GM18517 (cell line): ENCODE measurements at regions not wholly inside any gene's neighbourhood (a gene's known extent, or its start where the extent isn't known, plus 50 kb on each side); places are given as distances from the start of the nearest gene placed in this dataset.

Experiments
- ATAC-seq: cut with Tn5 transposase; IDR thresholded peaks from one replicate; pipeline ENCODE4 v1.9.1; 2021; ENCODE audit warnings: mild to moderate bottlenecking, moderate library complexity; ENCODE audit not compliant: unreplicated experiment

DNA sequence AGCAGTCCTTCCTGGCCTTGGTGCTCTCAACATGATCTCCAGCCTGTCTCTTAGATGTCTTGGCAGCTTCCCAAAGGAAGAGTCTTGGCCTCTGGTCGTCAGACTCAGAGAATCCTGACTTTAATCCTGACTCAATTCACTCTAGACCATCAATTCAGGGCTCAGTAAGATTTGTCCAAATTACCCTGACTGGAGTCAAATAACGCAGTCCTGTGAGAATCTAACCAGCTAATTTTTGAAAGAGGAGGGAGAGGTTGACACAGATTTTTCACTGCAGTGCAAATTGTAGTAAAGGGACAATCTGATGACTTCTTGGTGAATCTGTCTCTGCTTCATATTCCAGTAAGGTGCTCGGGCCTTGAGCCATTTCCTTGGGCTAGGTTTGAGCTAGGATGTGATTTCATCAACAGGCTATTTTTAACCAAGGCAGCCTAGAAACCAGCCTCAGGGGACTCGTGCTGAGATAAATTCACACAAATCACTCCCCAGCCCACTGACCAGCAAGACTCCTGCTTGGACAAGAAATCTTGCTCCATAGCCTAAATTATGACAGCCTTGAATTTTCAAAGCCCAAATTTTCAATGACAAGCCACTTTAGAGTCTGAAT lies 257.4 kb downstream of the ENC1 start:
- no peak for ATAC-seq

DNA sequence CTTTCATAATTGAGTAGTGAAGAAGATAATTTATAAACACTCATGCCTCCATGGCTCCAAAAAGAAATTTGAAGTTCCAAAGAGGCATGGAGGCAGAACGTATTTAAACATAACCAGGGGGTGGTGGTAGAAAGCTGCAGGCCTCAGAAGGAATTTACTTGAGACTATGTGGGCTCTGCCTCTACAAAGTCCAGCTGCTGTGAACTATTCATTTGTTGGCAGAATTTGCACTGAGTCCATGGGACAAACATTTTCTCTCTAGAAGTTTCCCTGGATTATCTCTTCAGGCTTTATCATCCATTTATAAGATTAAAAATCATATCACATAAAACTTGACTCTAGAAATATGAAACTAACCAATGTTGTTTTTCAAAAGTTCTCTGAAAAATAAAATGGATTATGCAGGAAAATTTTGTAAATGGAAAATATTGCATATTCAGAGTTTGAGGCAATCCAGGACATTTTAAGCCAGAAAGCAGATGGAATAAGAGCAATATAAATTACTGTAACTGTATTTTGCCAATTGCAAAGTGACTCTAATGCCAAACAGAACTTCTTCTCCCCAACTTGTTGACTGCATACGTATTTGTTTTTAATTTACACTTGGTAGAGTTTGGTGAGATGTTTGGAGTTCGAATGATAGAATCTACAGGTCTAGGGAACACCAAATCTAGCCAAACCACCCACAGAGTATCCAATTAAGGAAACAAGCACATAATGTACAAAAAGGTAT lies 258.2 kb downstream of the ENC1 start:
- ATAC-seq: no peak

DNA sequence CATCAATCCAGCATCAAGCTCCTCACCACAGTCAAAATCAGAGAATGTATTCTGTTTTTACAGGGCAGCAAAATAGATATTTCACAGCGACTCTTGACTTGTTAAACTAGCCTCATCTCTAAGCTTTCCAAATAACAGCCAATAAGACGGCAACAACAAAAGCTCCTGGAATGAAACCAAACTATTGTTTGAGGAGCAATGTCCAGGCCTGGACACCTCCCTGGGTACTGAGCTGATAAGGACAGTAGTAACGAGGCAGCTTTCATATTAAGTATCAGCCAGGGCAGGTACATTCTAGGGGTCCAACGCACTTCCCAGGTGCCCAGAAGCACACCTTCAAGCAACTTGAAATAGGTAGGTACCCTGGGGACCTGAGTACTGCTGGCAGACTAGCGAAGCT lies 260.3 kb downstream of the ENC1 start:
- no peak for ATAC-seq

DNA sequence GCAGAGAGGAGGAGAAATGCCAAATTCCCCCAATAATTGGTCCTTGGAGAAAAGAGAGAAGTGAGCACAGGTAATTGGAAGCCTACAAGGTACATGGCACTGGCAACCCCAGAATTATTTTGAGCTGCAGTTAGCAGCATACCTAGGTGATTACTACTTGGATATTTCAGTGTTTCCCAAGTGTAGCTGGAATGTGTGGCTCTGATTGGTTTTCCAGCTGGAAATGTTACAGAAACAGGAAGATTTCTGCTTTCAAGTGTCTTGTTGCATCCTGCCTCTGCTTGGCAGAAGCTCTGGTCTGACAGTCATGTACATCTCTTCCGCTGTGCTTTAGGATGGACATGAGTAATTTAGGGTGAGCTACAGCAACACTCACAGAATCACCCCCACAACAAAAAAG lies 262.1 kb downstream of the ENC1 start:
- no peak for ATAC-seq

DNA sequence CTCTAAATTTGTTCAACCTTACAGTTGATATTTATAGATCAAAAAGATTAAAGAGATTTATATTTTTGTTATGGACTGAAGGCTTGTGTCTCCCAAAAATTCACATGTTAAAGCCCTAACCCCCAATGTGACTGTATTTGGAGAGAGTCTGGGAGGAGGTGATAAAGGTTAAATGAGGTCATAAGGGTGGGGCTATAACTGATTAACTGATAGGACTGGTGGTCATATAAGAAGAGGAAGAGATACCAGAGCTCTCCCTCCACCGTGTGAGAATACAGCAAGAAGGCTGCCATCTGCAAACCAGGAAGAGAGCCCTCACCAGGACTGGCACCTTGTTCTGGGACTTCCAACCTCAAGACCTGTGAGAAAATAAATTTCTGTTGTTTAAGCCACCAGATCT lies 264.3 kb downstream of the ENC1 start:
- ATAC-seq: no peak

DNA sequence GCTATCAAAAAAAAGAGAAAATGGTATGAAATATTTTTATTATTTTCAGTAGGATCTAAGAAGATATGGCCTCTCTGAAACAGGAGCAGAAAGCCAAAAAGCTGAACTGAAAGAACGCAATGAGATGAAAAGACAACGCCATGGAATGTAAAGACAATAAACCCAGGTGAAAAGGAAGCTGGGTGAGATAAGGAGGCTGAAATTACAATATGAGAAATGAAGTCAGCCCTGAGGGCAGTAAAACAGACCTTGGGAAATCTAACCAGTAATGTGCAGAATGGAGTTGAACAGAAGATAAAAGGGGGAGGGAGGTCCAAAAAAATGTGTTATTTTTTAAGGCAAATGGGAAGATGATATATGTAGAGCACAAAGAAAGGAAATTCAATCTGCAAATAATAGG lies 265.3 kb downstream of the ENC1 start:
- no peak for ATAC-seq

DNA sequence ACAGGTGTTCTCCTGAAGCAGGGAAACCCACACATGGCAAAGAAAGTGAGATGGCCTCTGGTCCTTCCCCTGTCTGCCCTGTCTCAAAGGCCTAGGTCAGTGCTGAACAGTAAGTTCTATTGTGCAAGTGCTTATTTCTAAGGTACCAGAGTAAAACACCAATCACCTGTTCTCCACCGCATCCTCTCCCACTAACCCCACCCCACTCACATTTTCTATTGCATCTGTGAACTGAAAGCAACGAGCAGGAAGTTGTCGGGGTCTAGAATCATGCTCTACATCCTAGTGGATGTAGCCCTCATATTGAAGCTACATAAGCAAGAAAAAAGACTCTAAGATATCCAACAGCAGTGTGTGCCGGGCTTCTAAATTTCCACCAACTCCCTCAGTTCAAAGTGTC lies 265.9 kb downstream of the ENC1 start:
- ATAC-seq: no peak

DNA sequence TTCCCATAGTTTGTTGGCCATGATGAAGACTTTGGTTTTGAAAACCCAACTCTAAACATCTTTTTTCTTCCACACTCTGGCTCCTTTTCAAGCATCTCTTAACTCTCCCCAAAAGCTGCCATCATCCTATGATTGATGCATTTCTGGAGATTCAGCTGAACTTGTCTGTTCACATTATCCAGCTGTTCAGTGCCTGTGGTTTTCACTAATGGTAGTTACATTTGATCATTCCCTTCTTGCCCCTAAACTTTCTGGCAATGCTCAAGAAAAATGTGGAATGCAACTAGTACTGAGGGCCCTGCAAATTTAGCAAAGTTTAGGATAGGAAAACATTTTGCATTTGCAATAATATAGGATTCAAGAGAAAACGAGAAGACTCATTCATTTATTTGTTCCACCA lies 267.5 kb downstream of the ENC1 start:
- no peak for ATAC-seq

DNA sequence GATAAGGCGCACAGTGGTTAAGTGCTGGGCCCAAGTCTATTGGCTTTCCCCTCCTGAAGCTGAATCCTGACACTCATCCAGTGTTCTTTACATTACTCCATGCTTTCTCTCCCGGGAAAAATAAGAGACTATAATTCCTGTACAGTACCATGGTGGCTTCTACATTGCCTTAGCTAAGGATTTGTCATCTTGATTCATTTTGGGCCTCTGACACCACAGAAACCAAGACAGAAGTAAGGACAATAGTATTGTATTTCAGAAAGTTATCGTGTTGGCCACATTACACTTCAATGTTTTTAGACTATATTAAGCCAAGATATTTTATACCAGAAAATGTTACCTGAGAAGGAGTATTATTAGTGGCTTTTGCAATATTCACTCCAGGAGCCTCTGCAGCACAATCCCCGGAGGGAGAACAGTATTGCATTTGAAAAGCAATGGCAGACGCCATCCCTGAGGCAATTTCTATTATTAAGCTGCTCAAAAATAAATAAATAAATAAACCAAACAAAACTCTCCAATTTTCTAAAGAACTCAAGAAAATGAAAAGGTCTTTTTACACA lies 267.9 kb downstream of the ENC1 start:
- no peak for ATAC-seq

DNA sequence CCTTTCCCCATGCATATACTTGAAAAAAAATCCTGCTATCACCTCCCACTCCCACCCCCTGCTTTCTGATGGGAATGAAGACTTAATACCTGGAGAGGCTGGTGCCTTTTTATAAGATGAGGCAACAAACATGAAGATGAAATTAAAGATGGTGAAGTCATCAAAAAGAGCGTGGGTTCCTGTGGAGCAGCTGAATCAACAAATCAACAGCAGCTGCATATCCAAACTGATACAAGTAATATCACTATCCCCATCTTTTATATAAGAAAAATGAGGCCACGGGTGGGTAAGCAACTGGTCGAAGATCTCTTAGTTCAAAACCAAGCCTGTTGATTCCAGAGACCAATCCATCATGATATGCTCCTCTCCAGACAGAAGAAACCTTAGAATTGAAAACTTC lies 268.5 kb downstream of the ENC1 start:
- ATAC-seq: no peak

DNA sequence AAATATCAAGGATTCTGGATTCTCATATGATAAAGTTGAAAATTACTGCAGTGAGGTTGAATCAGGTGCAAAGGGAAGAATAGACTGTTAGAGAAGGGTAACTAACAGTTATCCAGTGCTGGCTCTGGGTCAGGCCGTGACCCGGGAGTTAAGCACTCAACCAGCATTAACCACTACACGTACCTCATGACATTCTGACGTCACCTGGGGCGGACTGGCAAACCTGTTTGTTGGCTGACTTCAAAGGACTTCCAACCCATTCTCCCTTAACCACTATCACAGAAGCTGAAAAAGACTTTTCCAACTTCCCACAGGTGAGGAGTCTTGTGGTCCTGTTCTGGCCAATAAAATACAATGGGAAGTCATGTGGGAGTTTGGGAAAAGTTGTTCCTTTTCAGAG lies 268.9 kb downstream of the ENC1 start:
- ATAC-seq: no peak

DNA sequence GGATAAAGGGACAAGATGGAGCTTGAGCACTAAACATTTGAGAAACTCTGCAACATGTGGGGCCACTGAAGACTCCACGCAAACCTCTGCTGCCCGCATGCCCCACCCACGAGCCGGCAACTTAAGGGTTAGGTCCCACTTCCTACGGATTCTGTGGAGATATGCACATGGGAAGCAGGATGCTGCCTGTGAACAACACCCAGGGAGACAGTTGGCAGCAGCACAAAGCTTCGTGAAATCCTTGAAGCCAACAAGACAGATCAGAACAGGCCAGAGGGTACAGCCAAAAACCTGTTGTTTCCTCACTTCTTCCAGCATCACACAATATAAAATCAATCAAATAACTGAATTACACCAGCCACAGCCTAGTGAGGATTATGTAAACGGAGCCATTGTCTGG lies 270.4 kb downstream of the ENC1 start:
- no peak for ATAC-seq

DNA sequence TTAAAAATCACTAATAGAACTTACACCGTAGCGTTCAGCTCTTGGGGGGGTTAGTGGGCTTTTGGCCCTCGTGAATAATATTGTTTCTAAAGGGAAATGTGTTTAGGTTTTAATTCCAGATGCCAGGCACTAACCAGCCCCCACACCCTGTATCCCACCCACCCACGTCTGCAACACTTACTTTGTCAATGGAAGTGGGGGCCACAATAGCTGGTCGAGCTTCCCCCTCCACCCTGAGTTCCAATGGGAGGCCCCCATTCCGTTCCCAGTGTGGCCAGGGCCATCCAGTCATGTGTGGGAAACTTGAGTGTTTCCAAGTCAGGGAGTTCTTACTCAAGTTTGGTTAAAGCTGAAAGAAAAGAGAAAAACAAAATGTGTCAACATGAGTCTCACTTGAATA lies 271.4 kb downstream of the ENC1 start:
- no peak for ATAC-seq

DNA sequence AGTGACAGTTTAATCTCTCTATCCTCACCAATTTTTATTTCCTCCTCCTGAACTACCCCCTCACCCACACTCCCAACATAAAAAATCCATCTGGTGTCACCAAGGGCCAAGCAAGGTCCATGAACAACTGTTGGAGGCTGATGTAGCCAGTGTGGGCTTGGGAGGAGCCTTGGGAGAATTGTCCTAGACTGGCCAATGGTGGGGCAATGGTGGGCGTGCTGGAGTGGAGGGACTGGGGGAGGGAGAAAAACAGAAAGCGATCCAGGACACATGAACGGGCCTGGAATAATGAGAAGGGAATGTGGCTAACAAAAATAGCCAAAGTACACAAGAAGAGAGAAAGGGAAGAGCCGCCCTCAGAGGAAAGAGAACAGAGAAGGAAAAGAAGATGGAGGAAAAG lies 272.6 kb downstream of the ENC1 start:
- no peak for ATAC-seq

DNA sequence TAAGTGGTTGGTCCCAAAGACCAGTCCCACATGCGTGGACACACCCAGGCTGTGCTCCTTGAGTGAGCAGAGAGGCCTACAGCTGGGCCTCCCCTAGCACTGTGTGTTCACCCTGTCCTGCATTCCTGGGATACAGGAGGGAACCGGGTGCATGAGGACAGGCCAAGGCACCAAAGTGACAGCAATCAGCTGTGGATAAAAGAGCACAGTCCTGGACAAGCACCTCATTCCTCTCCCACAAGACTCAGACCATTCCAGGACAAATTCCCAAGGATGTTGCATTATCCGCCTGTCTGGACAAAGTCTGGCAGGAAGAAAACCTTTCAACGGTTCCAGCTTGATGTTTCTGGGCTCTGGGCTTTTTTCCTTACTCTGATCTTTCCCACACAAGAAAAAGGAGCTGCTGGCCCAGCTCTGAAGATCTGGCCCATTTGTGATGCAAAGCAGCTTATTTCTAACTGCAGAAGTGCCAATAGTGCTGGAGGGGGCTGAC lies 273.2 kb downstream of the ENC1 start:
- no peak for ATAC-seq

DNA sequence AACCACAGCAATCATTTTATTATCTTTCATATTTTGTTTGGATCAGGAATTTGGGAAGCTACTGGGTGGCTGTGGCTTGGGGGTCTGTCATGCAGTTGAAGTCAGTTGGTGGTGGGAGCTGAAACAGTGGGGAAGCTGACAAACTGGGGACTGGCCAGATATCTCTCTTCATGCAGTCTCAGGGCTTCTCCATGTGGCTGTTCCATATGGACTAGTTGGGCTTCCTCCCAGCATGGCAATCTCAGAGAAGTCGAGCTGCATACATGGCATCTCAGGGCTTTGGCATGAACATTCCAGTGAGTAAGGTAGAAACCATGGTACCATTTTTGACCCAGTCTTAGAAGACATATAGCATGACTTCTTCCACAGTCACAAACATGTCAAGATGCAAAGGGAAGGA lies 274.8 kb downstream of the ENC1 start:
- ATAC-seq: no peak

DNA sequence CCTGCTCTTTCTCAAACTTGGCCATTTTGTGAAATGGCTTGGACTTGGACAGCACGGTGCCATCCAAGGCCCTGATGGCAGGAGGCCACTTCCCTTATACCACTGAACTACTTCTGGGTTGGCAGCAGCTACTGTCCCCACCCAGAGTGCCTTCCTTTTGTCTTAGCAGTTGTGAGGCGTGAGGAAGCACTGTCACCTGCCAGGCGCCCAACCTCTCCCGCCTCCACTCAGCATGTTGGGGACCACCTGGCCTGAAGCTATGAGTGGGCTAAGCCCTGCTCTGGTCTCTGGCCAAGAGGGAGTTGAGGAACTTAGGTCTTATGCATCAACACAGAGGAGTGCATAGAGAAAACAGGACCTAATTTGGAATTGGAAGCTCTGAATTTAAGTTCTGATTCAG lies 276.0 kb downstream of the ENC1 start:
- ATAC-seq: no peak

DNA sequence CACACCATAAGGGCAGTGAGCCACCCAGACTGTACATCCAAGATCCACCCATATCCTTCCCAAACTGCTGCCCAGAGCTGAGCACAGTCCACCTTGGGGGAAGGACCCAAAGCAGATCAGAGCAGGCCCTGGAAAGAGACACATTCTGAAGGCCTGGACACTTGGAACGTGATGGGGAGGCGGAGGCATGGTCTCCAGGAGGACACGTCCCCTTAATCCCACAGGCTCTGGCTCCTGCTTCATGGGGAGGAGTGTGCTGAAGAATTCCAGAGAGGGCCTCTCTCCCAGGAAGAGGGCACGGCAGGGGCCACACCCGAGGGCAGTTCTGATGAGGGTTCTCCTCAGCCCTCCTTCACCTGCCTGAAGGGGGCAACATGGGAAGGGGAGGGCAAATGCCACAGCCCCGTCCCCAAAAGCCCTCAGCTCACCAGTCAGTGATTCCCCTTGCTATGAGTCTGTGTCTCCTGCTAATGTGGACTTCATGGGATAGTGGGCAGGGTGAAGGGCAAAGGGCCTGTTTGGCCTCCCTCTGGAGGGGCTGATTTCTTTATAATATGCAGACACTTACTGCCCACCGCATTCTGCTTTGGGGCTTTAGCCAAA lies 276.8 kb downstream of the ENC1 start:
- ATAC-seq: no peak

DNA sequence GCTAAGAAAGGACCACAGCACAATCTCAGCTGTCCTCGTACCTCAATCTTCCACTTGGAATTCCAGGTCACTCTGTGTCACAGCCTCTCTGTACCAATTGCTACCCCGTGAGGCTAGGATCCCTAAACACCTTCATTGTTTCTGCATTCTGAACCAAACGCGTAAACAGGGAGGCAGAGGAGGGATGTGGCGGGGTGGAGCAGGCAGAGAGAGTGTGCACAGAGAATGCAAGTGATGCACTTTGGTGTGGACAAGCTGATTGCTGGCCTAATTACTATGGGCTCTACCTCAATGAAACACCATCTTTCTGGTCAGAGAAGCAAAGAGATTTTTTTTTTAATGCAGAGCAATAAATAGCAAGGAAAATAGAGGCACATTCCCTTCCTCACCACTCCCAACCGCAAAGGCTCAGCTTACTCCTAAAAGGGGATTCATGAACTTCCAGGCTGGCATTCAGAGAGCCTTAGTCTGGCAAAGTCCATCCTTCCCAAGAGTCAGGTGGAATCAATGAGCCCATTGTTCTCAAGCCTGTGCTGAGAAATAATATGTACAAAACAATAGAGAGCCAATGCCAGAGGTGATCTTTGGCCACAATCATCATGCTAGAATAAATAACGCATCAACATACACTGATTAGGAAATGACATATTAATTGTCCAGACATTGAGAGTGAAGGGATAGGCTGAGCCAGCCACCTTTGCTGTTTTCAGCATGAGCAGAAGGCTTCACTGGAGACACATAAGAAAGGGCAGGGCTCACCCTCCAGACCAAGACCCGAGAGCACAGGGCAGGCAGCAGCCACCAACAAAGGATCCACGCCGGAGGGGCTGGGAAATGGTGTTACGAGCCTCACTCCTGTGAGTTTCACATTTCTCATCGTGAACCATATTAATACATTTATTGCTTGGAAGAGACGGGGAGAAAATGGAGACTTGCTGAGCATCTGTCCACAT lies 278.8 kb downstream of the ENC1 start:
- ATAC-seq: no peak

DNA sequence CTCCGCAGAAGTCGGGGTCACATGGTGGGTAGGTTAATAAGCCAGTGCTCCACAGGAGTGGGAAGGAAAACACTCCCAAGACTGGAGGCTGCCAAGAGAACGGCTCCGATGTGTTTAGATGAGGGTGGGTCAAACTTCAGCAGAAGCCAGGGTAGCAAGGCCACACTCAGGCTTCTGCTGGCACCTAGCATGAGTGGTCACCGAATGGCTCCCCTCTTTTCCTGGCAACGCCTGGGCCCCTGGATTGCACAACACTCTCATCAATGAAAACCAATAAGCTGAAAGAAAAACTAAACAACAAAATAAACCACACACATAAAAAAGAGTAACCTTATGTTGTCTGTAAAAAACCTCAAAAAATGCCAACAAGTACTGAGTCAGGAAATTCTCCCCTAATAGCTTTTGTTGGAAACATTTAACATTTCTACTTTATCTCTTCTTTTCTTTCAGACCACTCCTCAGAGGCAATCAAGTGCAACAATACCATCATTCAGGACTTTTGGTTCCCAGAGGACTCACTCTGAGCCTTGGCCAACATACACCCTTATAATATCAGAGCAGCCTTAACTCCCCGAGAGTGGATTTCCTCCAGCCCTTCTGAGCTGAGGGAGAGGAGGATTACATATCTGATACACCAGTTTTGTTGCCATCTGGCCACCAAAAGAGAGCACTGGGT lies 279.9 kb downstream of the ENC1 start:
- ATAC-seq: no peak
